Neural cell (in vitro differentiated cells): ENCODE measurements at regions not wholly inside any gene's neighbourhood (a gene's known extent, or its start where the extent isn't known, plus 50 kb on each side); places are given as distances from the start of the nearest gene placed in this dataset.

Experiments
- H2AFZ ChIP-seq: fragments of 200-600, 300-800 bp; sonication (generic), shearing (Covaris generic); 2 replicates; pipeline ENCODE4 v1.6.0; 2014; ENCODE audit warnings: low read depth, mild to moderate bottlenecking, antibody characterized with exemption, low read length, moderate library complexity
- H3F3A ChIP-seq: fragments of 200-600 bp; shearing (Covaris generic); 2 replicates; pipeline ENCODE4 v1.6.1; 2016; ENCODE audit warnings: mild to moderate bottlenecking, moderate library complexity, mixed read lengths, antibody characterized with exemption, low read length; ENCODE audit not compliant: insufficient read depth, poor library complexity, severe bottlenecking
- H3K27ac ChIP-seq: fragments of 200-600, 300-800 bp; sonication (generic), shearing (Covaris generic); 2 replicates; pipeline ENCODE4 v1.5.1; 2014; ENCODE audit warnings: mild to moderate bottlenecking, low read length, moderate library complexity
- H3K27me3 ChIP-seq: fragments of 300-800, 200-600 bp; sonication (generic), shearing (Covaris generic); 2 replicates; pipeline ENCODE4 v1.6.0; 2014; ENCODE audit warnings: mild to moderate bottlenecking, low read depth, low read length, moderate library complexity; ENCODE audit not compliant: insufficient read depth
- H3K36me3 ChIP-seq: fragments of 300-800, 200-600 bp; sonication (generic), shearing (Covaris generic); 2 replicates; pipeline ENCODE4 v1.5.1; 2014; ENCODE audit warnings: mild to moderate bottlenecking, antibody characterized with exemption, low read length, moderate library complexity; ENCODE audit not compliant: insufficient read depth
- H3K4me2 ChIP-seq: fragments of 300-800, 200-600 bp; sonication (generic), shearing (Covaris generic); 2 replicates; pipeline ENCODE4 v1.6.0; 2014; ENCODE audit warnings: mild to moderate bottlenecking, low read length
- H3K4me3 ChIP-seq: fragments of 300-800, 200-600 bp; sonication (generic), shearing (Covaris generic); 2 replicates; pipeline ENCODE4 v1.5.1; 2014; ENCODE audit warnings: mild to moderate bottlenecking, low read length, moderate library complexity
- H3K79me2 ChIP-seq: fragments of 200-600 bp; shearing (Covaris generic); replicated peaks from 2 replicates; pipeline ENCODE4 v1.6.0; 2014; ENCODE audit warnings: mild to moderate bottlenecking, low read length, moderate library complexity; ENCODE audit not compliant: insufficient read depth
- H3K9ac ChIP-seq: fragments of 300-800, 200-600 bp; sonication (generic), shearing (Covaris generic); 2 replicates; pipeline ENCODE4 v1.6.1; 2016; ENCODE audit warnings: mild to moderate bottlenecking, low read length, mixed read lengths
- H3K9me2 ChIP-seq: fragments of 200-600 bp; shearing (Covaris generic); 2 replicates; pipeline ENCODE4 v1.6.1; 2016; ENCODE audit warnings: mild to moderate bottlenecking, low read length, mixed read lengths; ENCODE audit not compliant: insufficient read depth
- H3K9me3 ChIP-seq: fragments of 200-600, 300-800 bp; sonication (generic), shearing (Covaris generic); 2 replicates; pipeline ENCODE4 v1.6.1; 2016; ENCODE audit warnings: mild to moderate bottlenecking, mixed run types, low read length, moderate library complexity, mixed read lengths
- H4K20me1 ChIP-seq: fragments of 200-600 bp; shearing (Covaris generic); 2 replicates; pipeline ENCODE4 v1.6.1; 2016; ENCODE audit warnings: mild to moderate bottlenecking, mixed run types; ENCODE audit not compliant: insufficient read depth
- EP300 ChIP-seq: fragments of 450-650 bp; conservative IDR thresholded peaks from 2 replicates; pipeline ENCODE4 v1.6.1; 2014; ENCODE audit warnings: antibody characterized with exemption, mild to moderate bottlenecking, moderate library complexity; ENCODE audit not compliant: poor library complexity, severe bottlenecking
- EZH2 ChIP-seq: fragments of 200-600, 300-800 bp; shearing (Covaris generic), sonication (generic); IDR thresholded peaks from 2 replicates; pipeline ENCODE4 v1.6.1; 2014; ENCODE audit warnings: antibody characterized with exemption, low read length, borderline replicate concordance, mild to moderate bottlenecking; ENCODE audit not compliant: insufficient read depth, poor library complexity, severe bottlenecking
- MXI1 ChIP-seq: fragments of 450-650 bp; conservative IDR thresholded peaks from 2 replicates; pipeline ENCODE4 v1.6.1; 2014; ENCODE audit warnings: antibody characterized with exemption, mild to moderate bottlenecking; ENCODE audit not compliant: poor library complexity, severe bottlenecking
- POLR2AphosphoS5 ChIP-seq: IDR thresholded peaks from 2 replicates; pipeline ENCODE4 v1.6.1; 2012
- RAD21 ChIP-seq: fragments of 450-650 bp; conservative IDR thresholded peaks from 2 replicates; pipeline ENCODE4 v1.6.1; 2014; ENCODE audit warnings: antibody characterized with exemption, mild to moderate bottlenecking, moderate library complexity
- SMC3 ChIP-seq: fragments of 450-650 bp; conservative IDR thresholded peaks from 2 replicates; pipeline ENCODE4 v1.6.1; 2014; ENCODE audit warnings: antibody characterized with exemption, mild to moderate bottlenecking, moderate library complexity; ENCODE audit not compliant: poor library complexity
- TAF1 ChIP-seq: IDR thresholded peaks from 2 replicates; pipeline ENCODE4 v1.6.1; 2012; ENCODE audit warnings: low read depth
- TF ChIP-seq, protein P1 (sequence below): fragments of 450-650 bp; IDR thresholded peaks from 2 replicates; pipeline ENCODE4 v1.5.1; 2014; ENCODE audit warnings: antibody characterized with exemption, mild to moderate bottlenecking, moderate library complexity; ENCODE audit not compliant: poor library complexity, severe bottlenecking
- TF ChIP-seq, protein P2 (sequence below): IDR thresholded peaks from 2 replicates; pipeline ENCODE4 v1.6.1; 2012; ENCODE audit warnings: borderline replicate concordance

DNA sequence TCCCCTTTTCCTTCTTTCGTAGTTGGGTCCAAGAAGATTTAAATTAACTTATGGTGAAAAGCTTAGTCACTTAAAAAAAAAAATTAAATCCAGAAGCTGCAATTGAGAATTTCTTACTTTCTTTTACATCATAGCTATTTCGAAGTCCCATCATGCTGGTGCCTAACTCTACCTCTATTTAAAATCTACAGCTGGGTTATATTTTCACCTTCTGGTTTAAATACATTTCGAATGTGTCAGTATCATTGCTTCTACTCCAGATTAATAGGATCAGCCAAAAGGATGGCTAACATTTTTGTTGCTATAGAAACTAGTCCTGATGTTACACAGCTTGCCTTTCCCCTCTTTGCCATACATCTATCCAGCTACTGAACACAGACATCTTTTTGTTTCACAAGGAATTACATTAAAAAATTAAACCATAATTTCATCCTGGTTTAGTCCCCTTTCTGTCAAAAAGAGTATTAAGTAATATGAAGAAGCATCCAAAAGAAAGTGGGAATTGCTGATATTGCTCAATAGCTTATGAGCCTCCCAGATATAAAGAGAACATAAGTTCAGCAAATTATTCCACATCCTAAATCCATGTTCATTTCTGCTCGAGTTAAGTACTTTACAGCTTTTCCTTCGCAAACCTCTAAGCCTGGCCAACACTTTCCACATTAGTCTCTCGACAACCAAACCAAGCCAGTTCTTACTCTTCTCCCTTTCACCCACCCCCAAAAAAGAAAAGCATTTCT is 396.7 kb upstream of the DAB1 start:
- H3K4me3 ChIP-seq, result no peak overlapping the region
- H3K9me2 ChIP-seq, result no peaks in the 10 kb centered on the region
- H3K79me2 ChIP-seq, result no peaks in the 10 kb centered on the region
- no peak overlapping the region for H2AFZ ChIP-seq
- TF ChIP-seq POLR2AphosphoS5, result no peak
- TF ChIP-seq EZH2, result no peak
- no peak for TF ChIP-seq TAF1
- no peaks in the 10 kb centered on the region for H3K27me3 ChIP-seq
- peak overlapping the region; percentile 31 for H3K27ac ChIP-seq
- H3K9me3 ChIP-seq, result no peaks in the 10 kb centered on the region
- no peaks in the 10 kb centered on the region for H3K36me3 ChIP-seq
- H3F3A ChIP-seq, result no peaks in the 10 kb centered on the region
- H4K20me1 ChIP-seq, result no peaks in the 10 kb centered on the region
- no peak overlapping the region for H3K9ac ChIP-seq
- H3K4me2 ChIP-seq, result no peak overlapping the region

DNA sequence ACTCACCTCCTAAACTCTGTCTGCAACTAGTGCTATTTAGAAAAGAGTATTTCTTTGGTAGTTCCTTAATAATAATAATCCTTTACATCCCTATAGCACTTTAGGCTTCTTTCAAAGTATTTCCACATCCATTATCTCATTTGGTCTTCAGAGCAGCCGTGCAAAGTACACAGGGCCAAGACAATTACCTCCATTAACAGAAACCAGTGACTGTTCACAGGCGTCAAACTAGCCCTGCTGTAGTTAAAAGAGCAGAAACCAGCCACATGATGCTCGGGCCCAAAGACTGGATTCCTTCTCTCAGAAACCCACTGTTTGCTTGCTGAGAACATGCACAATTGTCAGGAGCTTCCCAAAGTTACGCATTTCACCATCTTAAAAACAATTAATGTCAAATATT is 396.0 kb upstream of the DAB1 start:
- no peak overlapping the region for H3K4me3 ChIP-seq
- H4K20me1 ChIP-seq, result no peaks in the 10 kb centered on the region
- no peak overlapping the region for H2AFZ ChIP-seq
- no peaks in the 10 kb centered on the region for H3K9me2 ChIP-seq
- no peaks in the 10 kb centered on the region for H3K27me3 ChIP-seq
- no peaks in the 10 kb centered on the region for H3K36me3 ChIP-seq
- H3K4me2 ChIP-seq, result no peak overlapping the region
- no peaks in the 10 kb centered on the region for H3K79me2 ChIP-seq
- peak overlapping the region; percentile 31 for H3K27ac ChIP-seq
- H3K9ac ChIP-seq, result no peak overlapping the region
- TF ChIP-seq, protein P1, sequence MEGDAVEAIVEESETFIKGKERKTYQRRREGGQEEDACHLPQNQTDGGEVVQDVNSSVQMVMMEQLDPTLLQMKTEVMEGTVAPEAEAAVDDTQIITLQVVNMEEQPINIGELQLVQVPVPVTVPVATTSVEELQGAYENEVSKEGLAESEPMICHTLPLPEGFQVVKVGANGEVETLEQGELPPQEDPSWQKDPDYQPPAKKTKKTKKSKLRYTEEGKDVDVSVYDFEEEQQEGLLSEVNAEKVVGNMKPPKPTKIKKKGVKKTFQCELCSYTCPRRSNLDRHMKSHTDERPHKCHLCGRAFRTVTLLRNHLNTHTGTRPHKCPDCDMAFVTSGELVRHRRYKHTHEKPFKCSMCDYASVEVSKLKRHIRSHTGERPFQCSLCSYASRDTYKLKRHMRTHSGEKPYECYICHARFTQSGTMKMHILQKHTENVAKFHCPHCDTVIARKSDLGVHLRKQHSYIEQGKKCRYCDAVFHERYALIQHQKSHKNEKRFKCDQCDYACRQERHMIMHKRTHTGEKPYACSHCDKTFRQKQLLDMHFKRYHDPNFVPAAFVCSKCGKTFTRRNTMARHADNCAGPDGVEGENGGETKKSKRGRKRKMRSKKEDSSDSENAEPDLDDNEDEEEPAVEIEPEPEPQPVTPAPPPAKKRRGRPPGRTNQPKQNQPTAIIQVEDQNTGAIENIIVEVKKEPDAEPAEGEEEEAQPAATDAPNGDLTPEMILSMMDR, result no peak
- no peaks in the 10 kb centered on the region for H3K9me3 ChIP-seq
- H3F3A ChIP-seq, result no peaks in the 10 kb centered on the region

DNA sequence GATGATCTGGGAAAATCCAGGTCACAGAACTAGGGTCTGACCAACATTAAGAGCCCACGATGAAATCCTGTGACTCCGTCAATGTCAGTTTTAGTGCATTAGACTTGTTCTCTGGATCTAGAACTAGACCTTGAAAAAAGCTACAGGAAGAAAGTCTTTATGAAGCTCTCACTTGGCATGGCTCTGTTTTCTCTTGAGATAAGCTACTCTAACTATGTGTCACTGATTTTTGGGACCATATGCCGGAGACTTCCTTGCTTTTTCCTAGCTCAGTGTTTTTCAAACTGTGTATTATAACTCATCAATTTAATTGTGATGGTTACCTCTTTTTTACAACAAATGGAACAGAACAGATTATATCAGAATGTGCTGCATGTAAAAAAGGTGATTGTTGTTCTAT is 379.7 kb upstream of the DAB1 start:
- Histone ChIP-seq H3K4me2 (no peak overlapping the region), H4K20me1 (no peaks in the 10 kb centered on the region), H2AFZ (no peak overlapping the region), H3K9ac (no peak overlapping the region), H3K79me2 (no peaks in the 10 kb centered on the region), H3K36me3 (no peaks in the 10 kb centered on the region), H3K4me3 (no peak overlapping the region), H3K27me3 (no peaks in the 10 kb centered on the region), H3K27ac (no peak overlapping the region), H3F3A (no peaks in the 10 kb centered on the region), H3K9me2 (no peaks in the 10 kb centered on the region), H3K9me3 (no peaks in the 10 kb centered on the region)
- TF ChIP-seq EZH2 (no peak), RAD21 (no peak), MXI1 (no peak), SMC3 (no peak), EP300 (no peak), POLR2AphosphoS5 (no peak), TAF1 (no peak)
- TF ChIP-seq, protein P2, sequence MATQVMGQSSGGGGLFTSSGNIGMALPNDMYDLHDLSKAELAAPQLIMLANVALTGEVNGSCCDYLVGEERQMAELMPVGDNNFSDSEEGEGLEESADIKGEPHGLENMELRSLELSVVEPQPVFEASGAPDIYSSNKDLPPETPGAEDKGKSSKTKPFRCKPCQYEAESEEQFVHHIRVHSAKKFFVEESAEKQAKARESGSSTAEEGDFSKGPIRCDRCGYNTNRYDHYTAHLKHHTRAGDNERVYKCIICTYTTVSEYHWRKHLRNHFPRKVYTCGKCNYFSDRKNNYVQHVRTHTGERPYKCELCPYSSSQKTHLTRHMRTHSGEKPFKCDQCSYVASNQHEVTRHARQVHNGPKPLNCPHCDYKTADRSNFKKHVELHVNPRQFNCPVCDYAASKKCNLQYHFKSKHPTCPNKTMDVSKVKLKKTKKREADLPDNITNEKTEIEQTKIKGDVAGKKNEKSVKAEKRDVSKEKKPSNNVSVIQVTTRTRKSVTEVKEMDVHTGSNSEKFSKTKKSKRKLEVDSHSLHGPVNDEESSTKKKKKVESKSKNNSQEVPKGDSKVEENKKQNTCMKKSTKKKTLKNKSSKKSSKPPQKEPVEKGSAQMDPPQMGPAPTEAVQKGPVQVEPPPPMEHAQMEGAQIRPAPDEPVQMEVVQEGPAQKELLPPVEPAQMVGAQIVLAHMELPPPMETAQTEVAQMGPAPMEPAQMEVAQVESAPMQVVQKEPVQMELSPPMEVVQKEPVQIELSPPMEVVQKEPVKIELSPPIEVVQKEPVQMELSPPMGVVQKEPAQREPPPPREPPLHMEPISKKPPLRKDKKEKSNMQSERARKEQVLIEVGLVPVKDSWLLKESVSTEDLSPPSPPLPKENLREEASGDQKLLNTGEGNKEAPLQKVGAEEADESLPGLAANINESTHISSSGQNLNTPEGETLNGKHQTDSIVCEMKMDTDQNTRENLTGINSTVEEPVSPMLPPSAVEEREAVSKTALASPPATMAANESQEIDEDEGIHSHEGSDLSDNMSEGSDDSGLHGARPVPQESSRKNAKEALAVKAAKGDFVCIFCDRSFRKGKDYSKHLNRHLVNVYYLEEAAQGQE, result no peak
- TF ChIP-seq, protein P1, result no peak
